Spinal cord (tissue), 9 donors: ENCODE measurements at regions not wholly inside any gene's neighbourhood (a gene's known extent, or its start where the extent isn't known, plus 50 kb on each side); places are given as distances from the start of the nearest gene placed in this dataset.

Experiments
- DNase-seq, 6 donors: peaks; one replicate each; pipeline versions ENCODE4 v3.0.0 to v3.0.0-alpha.2; 2013 to 2015; ENCODE audit warnings: low spot score in 6 of 6, low read depth in 4 of 6
- H3K27ac ChIP-seq: one replicate; pipeline ENCODE4 v1.5.1; 2013; ENCODE audit warnings: low read depth, low read length, control low read depth
- H3K27me3 ChIP-seq: one replicate; pipeline ENCODE4 v1.6.1; 2013; ENCODE audit warnings: low read length; ENCODE audit not compliant: control insufficient read depth, insufficient read depth
- H3K36me3 ChIP-seq: one replicate; pipeline ENCODE4 v1.6.1; 2013; ENCODE audit warnings: low read length; ENCODE audit not compliant: control insufficient read depth, insufficient read depth
- H3K4me1 ChIP-seq: one replicate; pipeline ENCODE4 v1.6.1; 2013; ENCODE audit warnings: low read length; ENCODE audit not compliant: control insufficient read depth, insufficient read depth
- H3K4me3 ChIP-seq: one replicate; pipeline ENCODE4 v1.5.1; 2013; ENCODE audit warnings: low read depth, low read length, control low read depth
- H3K9me3 ChIP-seq: one replicate; pipeline ENCODE4 v1.6.1; 2013; ENCODE audit warnings: low read length; ENCODE audit not compliant: control insufficient read depth, insufficient read depth
- WGBS: methylation state at CpG from one replicate; pipeline ENCODE4 v1.1.5; 2013; ENCODE audit warnings: missing lambda C conversion rate; ENCODE audit not compliant: insufficient coverage; 5-methylcytosine and 5-hydroxymethylcytosine counted together
- donor health status: healthy.

DNA sequence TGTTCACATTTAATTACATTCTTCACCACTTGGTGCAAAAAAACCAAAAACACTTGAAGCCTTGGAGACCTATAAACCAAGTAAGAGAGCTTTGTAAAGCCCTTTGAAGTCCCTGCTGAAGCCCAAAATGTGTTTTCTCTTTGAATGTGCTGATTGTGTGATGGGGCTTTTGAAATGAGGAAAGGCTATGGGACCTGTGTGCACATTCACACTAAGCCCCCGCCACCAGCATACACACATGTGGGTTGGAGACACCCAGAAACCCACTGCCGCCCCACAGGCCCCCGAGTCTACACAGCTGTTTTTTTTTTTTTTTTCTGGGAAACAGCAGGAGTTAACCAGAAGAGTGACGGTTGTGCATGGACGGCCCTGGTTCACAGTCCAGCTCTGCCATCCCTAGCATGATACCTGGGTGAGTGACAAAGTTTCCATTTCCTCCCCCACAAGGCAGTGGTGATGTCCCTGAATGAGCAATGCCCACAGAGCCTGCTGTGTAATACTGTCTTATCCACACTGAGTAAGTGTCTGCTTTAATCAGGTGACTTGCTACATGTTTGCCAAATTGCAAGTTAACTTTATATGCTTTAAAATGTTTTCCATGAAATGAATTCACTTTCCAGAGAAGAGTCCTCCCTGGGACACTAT is 154.6 kb upstream of the GDF10 start:
- H3K27ac ChIP-seq: no peak overlapping the region
- H3K9me3 ChIP-seq: no peaks in the 10 kb centered on the region
- peak in 2 of 6 donors; percentile 17 to 34 for DNase-seq
- no peaks in the 10 kb centered on the region for H3K27me3 ChIP-seq
- no CpG with 5 or more reads among the region's 5 CpGs for WGBS
- H3K36me3 ChIP-seq: no peaks in the 10 kb centered on the region
- H3K4me3 ChIP-seq: no peak overlapping the region
- peaks cover 15% of the 10 kb centered on the region for H3K4me1 ChIP-seq

DNA sequence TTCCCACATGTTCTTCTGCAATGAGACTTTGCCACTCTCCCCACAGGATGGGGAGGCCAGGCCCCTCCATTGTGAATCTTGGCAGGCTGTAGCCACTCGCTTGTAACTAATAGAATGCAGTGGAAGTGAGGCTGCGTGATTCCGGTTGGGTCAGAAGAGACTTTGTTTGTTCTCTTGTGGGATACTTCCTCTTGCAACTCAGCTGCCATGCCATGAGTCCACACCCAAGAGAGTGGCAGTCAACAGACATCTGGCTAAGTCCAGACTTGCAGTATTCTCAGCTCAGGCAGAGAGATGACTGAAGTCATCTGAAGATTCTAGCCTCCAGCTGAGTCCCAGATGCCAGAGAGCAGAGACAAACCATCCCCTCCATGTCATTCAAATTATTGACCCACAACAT is 153.4 kb upstream of the GDF10 start:
- no peaks in the 10 kb centered on the region for H3K36me3 ChIP-seq
- WGBS: no CpG with 5 or more reads among the region's 3 CpGs

DNA sequence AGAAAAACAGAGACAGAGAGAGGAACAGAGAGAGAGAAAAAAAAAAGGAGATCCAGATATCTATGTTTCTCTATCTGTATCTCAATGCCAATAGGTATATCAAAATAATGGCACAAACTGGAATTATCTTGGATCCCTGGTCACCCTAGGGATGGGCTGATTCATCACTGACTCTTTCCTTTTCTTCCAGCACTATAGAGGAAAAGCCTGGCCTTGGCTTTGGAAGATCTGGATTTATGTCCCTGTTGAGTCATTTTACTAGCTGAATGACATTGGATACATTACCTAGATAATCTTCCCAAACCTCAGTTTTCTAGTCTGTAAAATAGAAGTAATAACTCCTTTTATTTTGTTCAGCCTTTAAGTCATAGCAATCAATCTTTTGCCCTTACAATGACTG is 152.8 kb upstream of the GDF10 start:
- H3K4me1 ChIP-seq: peaks cover 12% of the 10 kb centered on the region
- H3K27ac ChIP-seq: no peak overlapping the region
- no peak for DNase-seq
- H3K36me3 ChIP-seq: no peaks in the 10 kb centered on the region
- H3K9me3 ChIP-seq: no peaks in the 10 kb centered on the region
- no peak overlapping the region for H3K4me3 ChIP-seq
- H3K27me3 ChIP-seq: no peaks in the 10 kb centered on the region

More for the DNA sequence above, 153.4 kb upstream of the GDF10 start:
- H3K27me3 ChIP-seq: no peaks in the 10 kb centered on the region
- H3K4me1 ChIP-seq: peaks cover 12% of the 10 kb centered on the region
- H3K4me3 ChIP-seq: no peak overlapping the region
- DNase-seq: no peak
- H3K27ac ChIP-seq: no peak overlapping the region
- no peaks in the 10 kb centered on the region for H3K9me3 ChIP-seq

DNA sequence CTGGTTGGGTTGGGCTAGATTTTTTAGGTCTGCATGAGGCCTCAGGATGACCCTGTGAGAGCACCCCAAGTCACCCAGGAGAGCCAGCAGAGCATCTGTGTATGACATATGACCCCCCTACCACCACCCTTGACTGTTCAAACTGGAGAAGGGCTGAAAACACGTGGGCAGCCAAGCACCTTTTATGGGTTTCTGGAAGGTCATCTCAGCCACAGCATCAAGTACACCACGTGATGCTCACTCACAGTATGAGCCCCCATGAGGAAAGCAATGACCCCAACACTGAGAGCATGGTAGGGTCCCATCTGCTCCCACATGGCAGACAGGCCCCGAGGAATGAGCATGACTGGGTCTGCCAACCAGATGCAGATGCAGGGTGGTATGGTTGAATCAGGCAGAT is 149.4 kb upstream of the GDF10 start:
- no peaks in the 10 kb centered on the region for H3K36me3 ChIP-seq
- H3K27ac ChIP-seq: no peak overlapping the region
- DNase-seq: no peak
- H3K27me3 ChIP-seq: no peaks in the 10 kb centered on the region
- peaks cover 7% of the 10 kb centered on the region for H3K9me3 ChIP-seq
- H3K4me3 ChIP-seq: no peak overlapping the region
- WGBS: 100% methylated on average over 2 of the region's 3 CpGs
- H3K4me1 ChIP-seq: no peaks in the 10 kb centered on the region

DNA sequence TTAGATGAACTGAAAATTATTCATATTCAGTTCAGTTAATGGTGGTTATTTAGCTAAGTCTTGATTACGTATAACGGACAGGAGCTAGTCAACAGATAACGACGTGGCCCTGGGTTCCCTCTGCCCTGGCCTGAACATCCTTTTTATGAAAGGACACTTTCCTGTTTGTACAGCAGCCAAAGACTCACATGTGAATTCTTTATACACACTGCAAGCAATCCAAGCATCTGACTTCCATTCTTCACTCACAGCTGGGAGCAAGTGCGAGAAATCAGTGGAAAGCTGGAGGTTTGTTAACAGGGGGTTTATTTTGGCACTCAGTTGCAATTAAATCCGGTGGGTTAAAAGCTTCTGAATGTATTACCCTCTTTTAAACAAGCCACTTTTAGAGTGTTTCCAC is 148.1 kb upstream of the GDF10 start:
- no peaks in the 10 kb centered on the region for H3K27me3 ChIP-seq
- 27% methylated on average over 4 of the region's 6 CpGs for WGBS
- peak in 3 of 6 donors; percentile 38 to 77 (median 68) for DNase-seq
- H3K27ac ChIP-seq: no peak overlapping the region
- H3K9me3 ChIP-seq: peaks cover 7% of the 10 kb centered on the region
- no peaks in the 10 kb centered on the region for H3K4me1 ChIP-seq
- H3K36me3 ChIP-seq: no peaks in the 10 kb centered on the region
- no peak overlapping the region for H3K4me3 ChIP-seq

DNA sequence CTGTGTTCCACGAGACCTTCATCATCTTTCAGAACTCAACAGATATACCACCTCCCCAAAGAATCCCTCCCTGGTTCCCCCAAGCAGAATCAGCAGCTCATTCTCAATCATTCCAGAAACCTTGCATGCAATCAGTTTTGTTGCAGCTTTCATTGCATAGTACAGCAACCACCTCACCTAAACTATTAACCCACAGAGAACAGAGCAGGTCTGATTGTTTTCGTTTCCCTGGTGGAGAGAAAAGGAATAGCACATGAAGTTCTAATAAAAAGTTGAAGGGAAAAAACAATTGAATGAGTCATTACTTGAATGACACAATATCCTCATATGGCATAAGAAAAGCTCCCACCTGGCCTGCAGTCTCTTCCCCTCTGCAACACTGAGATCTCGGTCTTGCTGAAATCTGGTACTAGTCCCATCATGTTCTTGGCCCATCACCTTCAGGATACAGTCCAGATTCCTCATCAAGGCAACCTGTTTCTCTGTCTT is 147.1 kb upstream of the GDF10 start:
- 97% methylated on average over 2 of the region's 3 CpGs for WGBS
- no peaks in the 10 kb centered on the region for H3K4me1 ChIP-seq
- no peak overlapping the region for H3K4me3 ChIP-seq
- H3K27ac ChIP-seq: no peak overlapping the region
- DNase-seq: no peak
- no peaks in the 10 kb centered on the region for H3K36me3 ChIP-seq
- H3K27me3 ChIP-seq: no peaks in the 10 kb centered on the region
- peaks cover 7% of the 10 kb centered on the region for H3K9me3 ChIP-seq

DNA sequence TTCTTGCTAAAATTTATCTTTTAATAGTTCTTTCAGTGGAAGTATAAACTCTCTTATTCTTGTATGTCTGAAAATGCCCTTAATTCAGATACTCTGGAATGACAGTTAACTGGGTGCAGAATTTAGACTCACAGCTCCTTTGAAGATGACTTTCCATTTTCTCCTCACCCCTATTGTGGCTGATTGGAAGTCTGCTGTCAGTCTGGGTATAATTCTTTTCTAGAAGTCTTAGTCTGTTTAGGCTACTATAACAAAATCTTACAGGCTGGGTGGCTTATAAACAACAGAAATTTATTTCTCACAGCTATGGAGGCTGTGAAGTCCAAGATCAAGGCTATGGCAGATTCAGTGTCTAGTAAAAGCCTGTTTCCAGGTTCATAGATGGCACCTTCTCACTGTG is 145.2 kb upstream of the GDF10 start:
- Histone ChIP-seq H3K4me1 (peaks cover 4% of the 10 kb centered on the region), H3K9me3 (peaks cover 7% of the 10 kb centered on the region), H3K27me3 (no peaks in the 10 kb centered on the region), H3K36me3 (no peaks in the 10 kb centered on the region), H3K27ac (no peak overlapping the region), H3K4me3 (no peak overlapping the region)
- no peak for DNase-seq

DNA sequence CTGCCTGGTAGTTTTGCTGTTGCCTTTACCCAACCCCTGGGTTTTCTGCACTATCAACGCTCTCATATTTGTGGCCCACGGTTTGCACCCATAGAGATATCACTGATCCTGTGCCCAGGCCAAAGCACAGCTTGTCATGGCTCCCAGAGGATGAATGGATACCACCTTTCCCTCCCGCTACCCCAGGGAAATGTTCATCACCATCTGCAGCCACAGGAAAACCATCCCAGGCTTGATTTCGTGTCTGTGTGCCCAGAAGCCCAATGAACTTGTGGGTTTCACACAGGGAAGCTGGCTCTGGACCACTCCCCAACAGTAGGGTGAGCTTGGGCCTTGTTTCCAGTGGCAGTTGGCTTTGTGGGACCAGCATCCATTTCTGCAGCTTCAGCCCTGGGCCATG is 143.1 kb upstream of the GDF10 start:
- no peaks in the 10 kb centered on the region for H3K36me3 ChIP-seq
- peaks cover 7% of the 10 kb centered on the region for H3K9me3 ChIP-seq
- no peak overlapping the region for H3K4me3 ChIP-seq
- no peak overlapping the region for H3K27ac ChIP-seq
- DNase-seq: no peak
- peaks cover 11% of the 10 kb centered on the region for H3K4me1 ChIP-seq
- WGBS: 79% methylated on average over 3 of the region's 4 CpGs
- H3K27me3 ChIP-seq: no peaks in the 10 kb centered on the region

DNA sequence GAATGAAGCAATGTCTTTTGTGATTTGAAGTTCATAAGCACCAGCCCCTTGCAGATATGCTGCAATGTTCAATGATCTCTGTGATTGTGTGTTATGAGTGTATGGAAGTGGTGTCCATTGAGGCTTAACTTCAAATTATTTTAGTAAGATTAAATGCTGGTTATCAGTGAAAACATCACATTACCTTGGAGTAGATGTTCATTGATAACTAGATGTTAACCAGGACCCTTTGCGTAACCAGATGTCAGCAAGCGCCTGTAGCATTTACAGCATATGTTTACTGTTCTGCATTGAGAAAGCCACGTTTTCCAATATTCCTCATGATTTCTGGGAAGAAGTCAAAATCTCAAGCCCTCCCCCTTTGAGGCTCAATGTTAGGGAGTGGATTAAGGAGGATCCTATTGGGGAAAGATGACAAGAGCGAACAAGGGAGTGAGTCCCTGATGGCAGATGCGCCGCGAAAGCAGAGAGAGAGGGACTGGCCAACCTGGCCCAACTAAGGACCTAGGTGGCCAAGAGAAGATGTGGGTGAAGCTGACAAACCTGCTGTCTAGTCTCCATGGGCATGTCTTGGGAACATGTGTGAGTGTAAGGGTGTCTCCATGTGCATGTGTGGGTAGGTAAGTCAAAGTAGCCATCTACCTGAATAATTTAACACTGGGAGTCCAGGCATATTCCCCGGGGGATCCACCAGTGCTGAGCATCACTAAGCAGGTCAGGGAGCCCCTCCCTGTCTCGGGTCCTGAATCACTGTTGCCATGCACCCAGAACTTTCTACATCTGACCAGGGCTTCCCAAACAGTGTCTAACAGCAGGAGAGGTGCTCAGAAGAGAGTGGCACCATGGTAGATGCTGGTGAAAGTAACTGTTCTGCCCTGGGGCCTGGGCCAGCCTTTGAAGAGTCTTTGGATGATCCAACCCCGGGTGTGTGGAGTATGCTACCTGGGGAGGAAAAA is 141.6 kb upstream of the GDF10 start:
- Histone ChIP-seq H3K9me3 (peaks cover 7% of the 10 kb centered on the region), H3K4me1 (peaks cover 11% of the 10 kb centered on the region), H3K36me3 (no peaks in the 10 kb centered on the region), H3K4me3 (no peak overlapping the region), H3K27me3 (no peaks in the 10 kb centered on the region), H3K27ac (no peak overlapping the region)
- 92% methylated on average over 6 of the region's 10 CpGs for WGBS
- no peak for DNase-seq
